ENCODE measurements at regions not wholly inside any gene's neighbourhood (a gene's known extent, or its start where the extent isn't known, plus 50 kb on each side); places are given as distances from the start of the nearest gene placed in this dataset.

DNA sequence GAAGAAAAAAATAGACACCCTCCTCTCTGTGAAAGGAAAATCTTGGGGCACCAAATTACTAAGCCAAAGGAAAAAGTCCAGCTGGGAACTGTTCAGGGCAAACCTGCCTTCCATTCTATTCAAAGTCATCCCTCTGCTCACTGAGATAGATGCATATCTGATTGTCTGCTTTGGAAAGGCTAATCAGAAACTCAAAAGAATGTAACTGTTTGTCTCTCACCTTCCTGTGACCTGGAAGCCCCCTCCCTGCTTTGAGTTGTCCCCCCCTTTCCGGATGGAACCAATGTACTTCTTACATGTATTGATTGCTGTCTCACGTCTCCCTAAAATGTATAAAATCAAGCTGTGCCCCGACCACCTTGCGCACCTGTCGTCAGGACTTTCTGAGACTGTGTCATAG lies 216.0 kb upstream of the SOX1 start:
- no peak for DNase-seq (ENCODE audit: extremely low spot score)
- ChIA-PET CTCF (no interaction called here), POLR2A (no interaction called here)
- no peak for TF ChIP-seq LEF1 (IDR thresholded peaks at IDR 0.05; ENCODE audit: borderline replicate concordance)

DNA sequence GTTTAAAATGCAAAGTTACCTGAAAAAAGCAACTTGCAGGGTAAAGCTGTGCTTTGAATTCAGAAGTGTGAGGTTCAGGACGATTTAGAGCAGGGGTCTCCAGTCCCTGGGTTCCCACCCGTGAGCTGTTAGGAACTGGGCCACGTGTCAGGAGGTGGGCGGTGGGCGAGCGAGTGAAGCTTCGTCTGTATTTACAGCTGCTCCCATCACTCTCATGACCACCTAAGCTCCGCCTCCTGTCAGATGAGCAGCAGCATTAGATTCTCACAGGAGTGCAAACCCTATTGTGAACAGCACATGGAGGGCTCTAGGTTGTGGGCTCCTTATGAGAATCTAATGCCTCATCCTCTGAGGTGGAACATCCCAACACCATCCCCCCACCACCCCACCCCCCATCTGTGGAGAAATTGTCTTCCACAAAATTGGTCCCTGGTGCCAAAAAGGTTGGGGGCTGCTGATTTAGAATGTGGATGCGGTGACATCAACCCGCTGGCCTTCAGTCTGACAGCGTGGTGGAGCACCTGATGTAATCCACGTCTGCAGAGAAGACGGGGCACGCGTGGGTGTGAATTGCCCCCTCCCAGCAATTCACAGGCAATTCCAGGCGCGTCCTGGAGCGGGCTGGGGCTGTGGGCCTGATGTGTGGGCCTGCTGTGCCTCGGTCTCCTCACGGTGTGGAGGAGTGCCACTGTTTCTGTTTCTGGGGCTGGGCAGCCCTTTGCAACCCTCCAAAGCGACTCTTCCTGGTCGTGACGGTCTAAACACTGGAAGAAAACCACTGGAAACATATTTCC lies 214.0 kb upstream of the SOX1 start:
- POLR2A ChIA-PET = no interaction called here
- CTCF ChIA-PET = interaction anchor here (0.6 kb wide), 2 partner anchors 82 to 187 kb away, joined by 5 to 8 read pairs; no protein-coding TSS in a partner anchor
- DNase-seq (ENCODE audit: extremely low spot score) = no peak
- TF ChIP-seq FOXK2 (IDR thresholded peaks at IDR 0.05) = no peak
- no peak for TF ChIP-seq ELF4 (IDR thresholded peaks at IDR 0.05)
- no peak for TF ChIP-seq TARDBP (IDR thresholded peaks at IDR 0.05)
- TF ChIP-seq NFRKB (IDR thresholded peaks at IDR 0.05) = no peak
- no peak for TF ChIP-seq SP1 (IDR thresholded peaks at IDR 0.05)
- TF ChIP-seq, protein P1, sequence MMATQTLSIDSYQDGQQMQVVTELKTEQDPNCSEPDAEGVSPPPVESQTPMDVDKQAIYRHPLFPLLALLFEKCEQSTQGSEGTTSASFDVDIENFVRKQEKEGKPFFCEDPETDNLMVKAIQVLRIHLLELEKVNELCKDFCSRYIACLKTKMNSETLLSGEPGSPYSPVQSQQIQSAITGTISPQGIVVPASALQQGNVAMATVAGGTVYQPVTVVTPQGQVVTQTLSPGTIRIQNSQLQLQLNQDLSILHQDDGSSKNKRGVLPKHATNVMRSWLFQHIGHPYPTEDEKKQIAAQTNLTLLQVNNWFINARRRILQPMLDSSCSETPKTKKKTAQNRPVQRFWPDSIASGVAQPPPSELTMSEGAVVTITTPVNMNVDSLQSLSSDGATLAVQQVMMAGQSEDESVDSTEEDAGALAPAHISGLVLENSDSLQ (IDR thresholded peaks at IDR 0.05) = no peak

DNA sequence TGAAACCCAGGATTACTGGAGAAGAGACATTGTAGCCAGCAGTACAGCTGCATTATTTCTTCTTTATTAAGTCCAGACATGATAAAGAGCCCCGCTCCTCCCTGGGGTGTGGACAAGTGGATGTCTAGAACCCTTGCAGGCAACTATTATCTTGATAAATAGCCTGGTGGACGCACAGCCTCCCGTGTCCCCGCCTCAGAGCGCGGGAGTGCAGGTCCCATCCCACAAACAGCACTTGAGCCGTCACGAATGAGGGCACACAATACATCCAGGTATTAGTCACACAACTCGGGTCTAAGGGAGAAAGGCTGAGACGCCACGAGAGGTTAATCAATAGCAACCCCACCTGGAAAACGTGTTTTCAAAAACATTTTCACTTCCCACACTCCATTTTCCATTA lies 213.2 kb upstream of the SOX1 start:
- ChIA-PET CTCF (no interaction called here), POLR2A (no interaction called here)
- TF ChIP-seq FOXM1 (IDR thresholded peaks at IDR 0.05; ENCODE audit: borderline replicate concordance) (no peak), ZNF384 (IDR thresholded peaks at IDR 0.05) (no peak), ELF4 (IDR thresholded peaks at IDR 0.05) (no peak), HDGF (IDR thresholded peaks at IDR 0.05; ENCODE audit: borderline replicate concordance) (no peak), SP1 (IDR thresholded peaks at IDR 0.05) (no peak)
- no peak for DNase-seq (ENCODE audit: extremely low spot score)

DNA sequence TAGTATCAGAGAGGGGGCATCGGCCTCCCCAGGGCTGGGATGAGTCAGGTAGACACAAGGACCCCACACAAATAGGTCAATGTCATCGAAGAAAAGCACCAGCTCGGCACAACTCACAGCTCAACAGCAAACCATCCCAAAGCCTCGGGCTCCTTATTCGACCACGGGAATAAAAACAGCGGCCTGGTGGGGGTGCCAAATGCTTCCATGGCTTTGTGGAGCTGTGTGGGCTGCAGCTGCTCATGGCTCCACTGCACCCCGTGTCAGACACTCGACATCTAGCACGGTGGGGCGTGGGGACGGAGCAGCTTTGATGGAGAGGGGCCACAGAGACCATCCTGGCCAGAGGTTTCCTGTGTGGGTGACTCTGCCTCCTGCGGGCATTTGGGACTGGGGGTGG lies 212.5 kb upstream of the SOX1 start:
- POLR2A ChIA-PET = no interaction called here
- no peak for DNase-seq (ENCODE audit: extremely low spot score)
- no peak for TF ChIP-seq CTBP1 (IDR thresholded peaks at IDR 0.05; ENCODE audit: borderline replicate concordance)
- no peak for TF ChIP-seq SUZ12 (IDR thresholded peaks at IDR 0.05)
- no peak for TF ChIP-seq BHLHE40 (IDR thresholded peaks at IDR 0.05; ENCODE audit: borderline replicate concordance)
- TF ChIP-seq ARNT (IDR thresholded peaks at IDR 0.05) = no peak
- TF ChIP-seq SP1 (IDR thresholded peaks at IDR 0.05) = no peak
- no peak for TF ChIP-seq FOXM1 (IDR thresholded peaks at IDR 0.05; ENCODE audit: borderline replicate concordance)
- no peak for TF ChIP-seq LEF1 (IDR thresholded peaks at IDR 0.05; ENCODE audit: borderline replicate concordance)
- no peak for TF ChIP-seq TARDBP (IDR thresholded peaks at IDR 0.05)
- no peak for TF ChIP-seq ZNF384 (IDR thresholded peaks at IDR 0.05)
- TF ChIP-seq, protein P1 (IDR thresholded peaks at IDR 0.05) = no peak
- no peak for TF ChIP-seq FOXK2 (IDR thresholded peaks at IDR 0.05)
- no peak for TF ChIP-seq ELF4 (IDR thresholded peaks at IDR 0.05)
- no peak for TF ChIP-seq FOXA1 (IDR thresholded peaks at IDR 0.05)
- CTCF ChIA-PET = no interaction called here

DNA sequence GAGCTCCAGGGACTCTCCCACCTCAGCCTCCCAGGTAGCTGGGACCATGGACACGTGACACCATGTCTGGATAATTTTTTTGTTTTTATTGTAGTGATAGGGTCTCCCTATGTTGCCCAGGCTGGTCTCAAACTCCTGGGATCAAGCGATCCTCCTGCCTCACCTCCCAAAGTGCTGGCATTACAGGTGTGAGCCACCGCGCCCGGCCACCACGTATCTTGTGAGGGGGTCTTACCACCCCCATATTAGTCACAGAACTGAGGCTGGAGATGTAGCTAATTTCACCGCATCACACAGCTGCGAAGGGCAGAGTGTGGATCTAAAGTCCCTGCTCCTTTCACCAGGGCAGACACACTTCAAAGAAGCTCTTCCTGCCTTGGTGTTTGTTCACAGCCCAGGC lies 211.8 kb upstream of the SOX1 start:
- no peak for DNase-seq (ENCODE audit: extremely low spot score)
- POLR2A ChIA-PET = no interaction called here

DNA sequence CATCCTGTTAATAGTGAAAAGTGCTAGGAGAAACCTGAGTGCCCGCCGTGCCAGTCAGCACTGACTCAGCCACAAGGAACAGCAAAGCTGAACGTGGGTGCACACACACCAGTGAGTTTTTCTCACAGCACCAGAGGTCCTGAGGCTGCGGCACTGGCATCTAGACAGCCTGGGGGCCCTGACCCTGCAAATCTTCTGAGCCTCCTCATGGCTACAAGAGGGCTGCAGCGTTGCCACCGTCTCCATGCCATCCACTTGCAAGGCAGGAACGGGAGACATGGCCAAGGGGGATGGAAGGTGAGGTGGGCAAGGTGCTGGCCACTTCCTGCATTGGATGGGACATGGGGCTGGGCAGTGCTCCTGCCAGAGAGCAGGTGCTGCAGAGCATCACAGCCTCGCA lies 211.2 kb upstream of the SOX1 start:
- no peak for DNase-seq (ENCODE audit: extremely low spot score)
- TF ChIP-seq HDGF (IDR thresholded peaks at IDR 0.05; ENCODE audit: borderline replicate concordance) = no peak
- TF ChIP-seq BHLHE40 (IDR thresholded peaks at IDR 0.05; ENCODE audit: borderline replicate concordance) = no peak
- TF ChIP-seq ZNF384 (IDR thresholded peaks at IDR 0.05) = no peak
- no peak for TF ChIP-seq NFRKB (IDR thresholded peaks at IDR 0.05)
- TF ChIP-seq SP1 (IDR thresholded peaks at IDR 0.05) = no peak
- TF ChIP-seq FOXA1 (IDR thresholded peaks at IDR 0.05) = no peak
- TF ChIP-seq FOXK2 (IDR thresholded peaks at IDR 0.05) = no peak
- TF ChIP-seq ARNT (IDR thresholded peaks at IDR 0.05) = no peak
- ChIA-PET CTCF (no interaction called here), POLR2A (no interaction called here)

More for the DNA sequence above, 211.8 kb upstream of the SOX1 start:
- TF ChIP-seq FOXK2 (IDR thresholded peaks at IDR 0.05) = no peak
- TF ChIP-seq CTBP1 (IDR thresholded peaks at IDR 0.05; ENCODE audit: borderline replicate concordance) = no peak
- no peak for TF ChIP-seq ARNT (IDR thresholded peaks at IDR 0.05)
- TF ChIP-seq ZNF384 (IDR thresholded peaks at IDR 0.05) = no peak
- TF ChIP-seq SP1 (IDR thresholded peaks at IDR 0.05) = no peak
- no peak for TF ChIP-seq SUZ12 (IDR thresholded peaks at IDR 0.05)
- TF ChIP-seq BHLHE40 (IDR thresholded peaks at IDR 0.05; ENCODE audit: borderline replicate concordance) = no peak
- CTCF ChIA-PET = no interaction called here

DNA sequence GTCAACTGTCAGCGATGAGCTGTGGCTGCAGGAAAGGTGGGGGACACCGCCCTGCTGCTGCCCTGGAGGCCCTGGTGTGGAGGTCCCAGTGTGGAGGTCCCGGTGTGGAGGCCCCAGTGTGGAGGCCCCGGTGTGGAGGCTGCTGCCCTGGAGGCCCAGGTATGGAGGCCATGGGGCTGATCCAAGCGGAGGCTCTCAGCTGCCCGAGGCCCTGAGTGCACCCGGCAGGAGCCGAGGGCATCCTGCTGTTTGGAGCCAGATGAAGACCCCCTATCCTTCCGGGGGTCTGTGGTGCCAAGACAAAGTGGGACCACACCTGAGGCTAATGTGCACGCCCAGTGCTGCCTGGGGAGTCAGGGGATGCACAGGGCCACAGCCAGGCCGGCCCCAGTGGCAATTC lies 210.4 kb upstream of the SOX1 start:
- ChIA-PET CTCF (no interaction called here), POLR2A (no interaction called here)
- TF ChIP-seq ARNT (IDR thresholded peaks at IDR 0.05) (no peak), L3MBTL2 (conservative IDR thresholded peaks at IDR 0.05) (no peak), SUZ12 (IDR thresholded peaks at IDR 0.05) (no peak), HDGF (IDR thresholded peaks at IDR 0.05; ENCODE audit: borderline replicate concordance) (no peak), FOXA1 (IDR thresholded peaks at IDR 0.05) (no peak), FOXM1 (IDR thresholded peaks at IDR 0.05; ENCODE audit: borderline replicate concordance) (no peak)
- TF ChIP-seq, protein P1 (IDR thresholded peaks at IDR 0.05) = no peak
- no peak for DNase-seq (ENCODE audit: extremely low spot score)

Measured in HEK293T (cell line).